Gastroesophageal sphincter (tissue), 4 donors: ENCODE measurements at regions not wholly inside any gene's neighbourhood (a gene's known extent, or its start where the extent isn't known, plus 50 kb on each side); places are given as distances from the start of the nearest gene placed in this dataset.

Experiments used
- ATAC-seq: fragments of 150-250 bp; one replicate; pipeline ENCODE4 v1.9.1; 2016; ENCODE audit warnings: mild to moderate bottlenecking, moderate library complexity
- H3K27ac ChIP-seq, 4 donors: fragments of 200-600 bp; sonication (generic) in 3 of 4; 1 replicate in 3 of 4; 2 replicates in 1 of 4; pipeline ENCODE4 v1.5.1; 2016 to 2019
- H3K27me3 ChIP-seq: fragments of 200-600 bp; sonication (generic); one replicate; pipeline ENCODE4 v1.5.1; 2019
- H3K36me3 ChIP-seq, 2 donors: fragments of 200-600 bp; sonication (generic); one replicate each; pipeline ENCODE4 v1.5.1; 2019; ENCODE audit warnings: control low read depth in 1 of 2
- H3K4me1 ChIP-seq, 3 donors: fragments of 200-600 bp; sonication (generic); 1 replicate in 2 of 3; 2 replicates in 1 of 3; pipeline ENCODE4 v1.5.1; 2016 to 2019; ENCODE audit warnings: control low read depth in 2 of 3
- H3K4me3 ChIP-seq, 2 donors: fragments of 200-600 bp; sonication (generic); one replicate each; pipeline ENCODE4 v1.5.1; 2019; ENCODE audit warnings: mild to moderate bottlenecking in 1 of 2, moderate library complexity in 1 of 2
- H3K9me3 ChIP-seq, 3 donors: fragments of 200-600 bp; sonication (generic); one replicate each; pipeline ENCODE4 v1.5.1; 2017 to 2019; ENCODE audit warnings: control low read depth in 2 of 3
- EP300 ChIP-seq: sonication (generic); formaldehyde crosslinking; IDR thresholded peaks from one replicate; pipeline ENCODE4 v1.6.1; 2017; ENCODE audit warnings: antibody characterized with exemption, mild to moderate bottlenecking
- POLR2A ChIP-seq, 2 donors: fragments of 450-650 bp; IDR thresholded peaks; one replicate each; pipeline ENCODE4 v1.6.1; 2017; ENCODE audit warnings: antibody characterized with exemption in 2 of 2, mild to moderate bottlenecking in 2 of 2, moderate library complexity in 1 of 2
- POLR2AphosphoS5 ChIP-seq: sonication (generic); formaldehyde crosslinking; IDR thresholded peaks from one replicate; pipeline ENCODE4 v1.6.1; 2017; ENCODE audit warnings: antibody characterized with exemption
- WGBS, 2 donors: methylation state at CpG; one replicate each; pipeline ENCODE4 v1.1.5; 2018; ENCODE audit warnings: low coverage in 1 of 2; 5-methylcytosine and 5-hydroxymethylcytosine counted together
- TF ChIP-seq, protein P1 (sequence below), 4 experiments: fragments of 200-600 bp in 2 of 4; fragments of 450-650 bp in 2 of 4; sonication (generic) in 1 of 4; IDR thresholded peaks; one replicate each; pipeline ENCODE4 v1.5.1; 2017 to 2019; ENCODE audit warnings: antibody characterized with exemption in 4 of 4, mild to moderate bottlenecking in 2 of 4, moderate library complexity in 2 of 4

DNA sequence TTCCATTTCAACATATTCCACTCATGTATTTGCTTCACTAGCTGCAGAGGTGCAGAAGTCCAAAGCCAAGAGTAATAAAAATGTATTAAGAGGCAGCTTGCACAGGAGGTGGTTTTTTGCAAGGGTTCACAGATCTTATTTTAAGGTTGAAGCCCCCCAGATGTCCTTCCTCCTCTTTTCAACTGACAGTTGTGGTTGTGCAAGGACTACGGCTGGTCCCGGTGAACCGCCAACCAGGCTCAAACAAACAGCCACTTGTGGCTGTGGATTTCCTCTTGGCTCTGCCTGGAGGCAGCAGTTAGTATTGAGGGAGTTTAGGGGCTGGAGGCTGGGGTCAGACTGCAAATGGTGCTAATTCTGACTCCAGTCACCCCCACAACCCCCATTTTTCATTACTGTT is 240.7 kb upstream of the TBC1D5 start:
- TF ChIP-seq POLR2A (IDR thresholded peaks at IDR 0.05) = no peak
- no peak for TF ChIP-seq POLR2AphosphoS5
- TF ChIP-seq, protein P1, sequence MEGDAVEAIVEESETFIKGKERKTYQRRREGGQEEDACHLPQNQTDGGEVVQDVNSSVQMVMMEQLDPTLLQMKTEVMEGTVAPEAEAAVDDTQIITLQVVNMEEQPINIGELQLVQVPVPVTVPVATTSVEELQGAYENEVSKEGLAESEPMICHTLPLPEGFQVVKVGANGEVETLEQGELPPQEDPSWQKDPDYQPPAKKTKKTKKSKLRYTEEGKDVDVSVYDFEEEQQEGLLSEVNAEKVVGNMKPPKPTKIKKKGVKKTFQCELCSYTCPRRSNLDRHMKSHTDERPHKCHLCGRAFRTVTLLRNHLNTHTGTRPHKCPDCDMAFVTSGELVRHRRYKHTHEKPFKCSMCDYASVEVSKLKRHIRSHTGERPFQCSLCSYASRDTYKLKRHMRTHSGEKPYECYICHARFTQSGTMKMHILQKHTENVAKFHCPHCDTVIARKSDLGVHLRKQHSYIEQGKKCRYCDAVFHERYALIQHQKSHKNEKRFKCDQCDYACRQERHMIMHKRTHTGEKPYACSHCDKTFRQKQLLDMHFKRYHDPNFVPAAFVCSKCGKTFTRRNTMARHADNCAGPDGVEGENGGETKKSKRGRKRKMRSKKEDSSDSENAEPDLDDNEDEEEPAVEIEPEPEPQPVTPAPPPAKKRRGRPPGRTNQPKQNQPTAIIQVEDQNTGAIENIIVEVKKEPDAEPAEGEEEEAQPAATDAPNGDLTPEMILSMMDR (IDR thresholded peaks at IDR 0.05) = no peak
- no peak for TF ChIP-seq EP300
- no peak overlapping the region for H3K27ac ChIP-seq
- no peak for ATAC-seq
- H3K4me1 ChIP-seq = peaks cover 0 to 9% (median 0%) of the 10 kb centered on the region in 3 donors
- no peak overlapping the region for H3K4me3 ChIP-seq
- no CpG with 5 or more reads among the region's 3 CpGs for WGBS, 2 donors
- H3K27me3 ChIP-seq = no peaks in the 10 kb centered on the region
- no peaks in the 10 kb centered on the region for H3K36me3 ChIP-seq
- H3K9me3 ChIP-seq = no peaks in the 10 kb centered on the region

DNA sequence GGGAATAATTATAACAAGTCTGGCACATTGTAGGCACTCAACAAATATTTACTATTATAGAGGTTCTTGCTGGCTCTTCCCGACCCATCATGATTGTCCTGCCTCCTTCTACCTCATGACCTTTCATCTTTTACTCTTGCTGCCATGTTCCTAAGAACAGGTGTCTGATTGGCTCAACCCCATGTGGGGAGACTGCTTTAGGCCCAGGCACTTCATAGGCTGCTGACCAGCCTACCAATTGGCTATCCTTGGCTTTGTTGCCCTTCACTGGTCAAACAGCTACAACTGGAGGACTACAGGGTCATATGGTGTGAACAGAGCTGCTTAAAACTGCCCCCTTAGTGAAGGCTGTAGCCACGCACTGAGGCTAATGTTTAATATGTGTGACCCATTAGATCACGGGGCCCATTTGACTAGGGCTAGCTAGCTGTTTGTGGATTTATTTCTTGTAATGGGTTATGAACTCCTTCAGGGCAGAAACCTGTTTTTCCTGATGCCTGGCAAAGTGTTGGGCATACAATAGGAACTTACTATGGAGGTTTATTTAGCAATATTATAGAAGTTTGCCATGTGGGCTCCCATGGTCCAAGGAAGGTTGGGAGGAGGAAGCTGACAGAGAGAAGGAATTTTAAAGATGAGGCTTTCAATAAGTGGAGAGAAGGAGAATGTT is 239.9 kb upstream of the TBC1D5 start:
- Histone ChIP-seq H3K27me3 (no peaks in the 10 kb centered on the region), H3K4me3 (no peak overlapping the region), H3K27ac (no peak overlapping the region), H3K4me1 (peaks cover 0 to 7% (median 0%) of the 10 kb centered on the region in 3 donors), H3K9me3 (no peaks in the 10 kb centered on the region), H3K36me3 (no peaks in the 10 kb centered on the region)
- TF ChIP-seq, protein P1 (IDR thresholded peaks at IDR 0.05) = no peak
- TF ChIP-seq POLR2AphosphoS5 (no peak), EP300 (no peak), POLR2A (IDR thresholded peaks at IDR 0.05) (no peak)
- ATAC-seq = no peak
- WGBS, 2 donors = 92 to 100% methylated on average over 1 to 2 of the region's 3 CpGs

DNA sequence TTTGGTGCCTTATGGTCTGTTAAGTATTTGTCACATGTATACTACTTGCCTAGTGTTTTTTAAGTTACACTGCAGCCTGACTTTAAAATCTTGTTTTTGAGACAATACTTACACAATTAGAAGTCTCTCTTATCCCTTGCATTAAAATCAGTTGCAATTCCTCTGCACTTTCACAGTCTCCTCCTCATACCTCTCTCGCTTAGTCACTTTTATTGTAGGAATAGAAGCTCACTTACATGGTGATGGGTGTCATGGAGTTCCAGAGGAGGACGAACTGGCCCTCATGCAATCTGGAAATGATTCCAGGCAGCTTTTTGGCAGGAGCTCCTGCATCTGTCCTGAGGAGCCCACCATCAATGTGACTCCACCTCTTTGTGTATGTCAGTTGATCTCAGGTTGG is 238.4 kb upstream of the TBC1D5 start:
- Histone ChIP-seq H3K27ac (no peak overlapping the region), H3K4me3 (no peak overlapping the region), H3K27me3 (no peaks in the 10 kb centered on the region), H3K4me1 (peaks cover 0 to 5% (median 0%) of the 10 kb centered on the region in 3 donors), H3K9me3 (no peaks in the 10 kb centered on the region), H3K36me3 (no peaks in the 10 kb centered on the region)
- TF ChIP-seq POLR2AphosphoS5 (no peak), EP300 (no peak), POLR2A (IDR thresholded peaks at IDR 0.05) (no peak)
- TF ChIP-seq, protein P1 (IDR thresholded peaks at IDR 0.05) = no peak
- ATAC-seq = no peak
- WGBS, 2 donors = 60 to 83% methylated on average over 2 of the region's 2 CpGs

DNA sequence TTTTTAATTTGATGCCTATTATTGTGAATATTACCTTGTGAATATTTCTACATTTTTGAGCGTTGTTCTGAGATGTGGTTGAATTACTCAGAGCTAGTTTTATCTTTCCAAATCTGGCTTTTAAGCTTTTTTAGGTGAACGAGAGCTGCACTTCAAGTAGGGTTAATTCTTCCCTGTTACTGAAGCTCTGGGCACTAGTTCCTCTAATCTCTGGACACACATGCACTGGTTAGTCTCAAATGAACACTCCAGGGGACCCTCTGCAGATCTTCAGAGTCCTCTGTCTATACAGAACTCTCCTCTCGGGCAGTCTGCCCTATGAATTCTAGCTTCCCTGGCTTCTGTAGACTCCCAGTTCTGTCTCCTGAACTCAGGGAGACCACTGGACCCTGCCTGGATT is 237.5 kb upstream of the TBC1D5 start:
- no peak overlapping the region for H3K4me3 ChIP-seq
- H3K9me3 ChIP-seq = no peaks in the 10 kb centered on the region
- no peaks in the 10 kb centered on the region for H3K36me3 ChIP-seq
- peaks cover 0 to 5% (median 0%) of the 10 kb centered on the region in 3 donors for H3K4me1 ChIP-seq
- 71 to 83% methylated on average over 1 to 2 of the region's 3 CpGs for WGBS, 2 donors
- H3K27me3 ChIP-seq = no peaks in the 10 kb centered on the region
- TF ChIP-seq EP300 (no peak), POLR2A (IDR thresholded peaks at IDR 0.05) (no peak), POLR2AphosphoS5 (no peak)
- TF ChIP-seq, protein P1 (IDR thresholded peaks at IDR 0.05) = no peak
- ATAC-seq = no peak
- no peak overlapping the region for H3K27ac ChIP-seq

DNA sequence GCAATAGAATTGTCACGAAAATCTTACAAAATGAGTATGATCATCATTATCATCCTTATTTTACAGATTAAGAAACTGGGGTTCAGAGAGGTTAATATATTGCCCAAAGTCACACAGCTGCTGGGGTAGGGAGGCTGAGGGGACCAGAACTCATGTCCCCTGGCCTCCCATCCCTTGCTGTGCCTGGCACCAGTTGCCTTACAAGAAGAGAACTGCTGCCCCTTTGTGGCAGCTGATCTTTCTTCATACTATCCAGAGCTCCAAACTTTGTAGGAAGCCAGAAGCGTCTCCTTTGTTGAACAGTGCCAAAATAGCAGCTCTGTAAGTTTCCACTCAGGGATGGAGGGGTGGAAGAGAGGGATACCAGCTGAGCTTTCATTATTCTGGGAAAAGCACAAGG is 236.8 kb upstream of the TBC1D5 start:
- 43 to 83% methylated on average over 1 to 2 of the region's 2 CpGs for WGBS, 2 donors
- no peaks in the 10 kb centered on the region for H3K9me3 ChIP-seq
- no peak overlapping the region for H3K27ac ChIP-seq
- H3K4me3 ChIP-seq = no peak overlapping the region
- TF ChIP-seq POLR2A (IDR thresholded peaks at IDR 0.05) = no peak
- no peak for TF ChIP-seq EP300
- TF ChIP-seq, protein P1 (IDR thresholded peaks at IDR 0.05) = no peak
- peaks cover 0 to 5% (median 0%) of the 10 kb centered on the region in 3 donors for H3K4me1 ChIP-seq
- H3K27me3 ChIP-seq = no peaks in the 10 kb centered on the region
- no peak for ATAC-seq
- no peaks in the 10 kb centered on the region for H3K36me3 ChIP-seq
